ENCODE measurements at regions not wholly inside any gene's neighbourhood (a gene's known extent, or its start where the extent isn't known, plus 50 kb on each side); places are given as distances from the start of the nearest gene placed in this dataset.

GRCh38 chr6:71103130-71103529 is 146.3 kb upstream of the B3GAT2 start:
- TF ChIP-seq CTCF (IDR thresholded peaks at IDR 0.05) (no peak), POLR2A (IDR thresholded peaks at IDR 0.05) (no peak)

All from lower leg skin (tissue), 3 donors.